ENCODE measurements at regions not wholly inside any gene's neighbourhood (a gene's known extent, or its start where the extent isn't known, plus 50 kb on each side); places are given as distances from the start of the nearest gene placed in this dataset.
"Not testable (repeated sequence)": the region's sequence is repeated elsewhere in the genome, so short reads cannot be mapped to it uniquely, and the experiment has no call there.

- DNase-seq (ENCODE audit: low read depth): no peak
These were observed 95.1 kb upstream of the FIBIN start for GRCh38 chr11:26898799-26899198.

GRCh38 chr11:26901162-26901561 lies 92.8 kb upstream of the FIBIN start:
- peak; percentile 34 for DNase-seq (ENCODE audit: low read depth)

GRCh38 chr11:26904132-26904531 lies 89.8 kb upstream of the FIBIN start:
- no peak for DNase-seq (ENCODE audit: low read depth)

GRCh38 chr11:26904801-26905200 lies 89.1 kb upstream of the FIBIN start:
- no peak for DNase-seq (ENCODE audit: low read depth)

- DNase-seq (ENCODE audit: low read depth): peak; percentile 16
These were observed 88.5 kb upstream of the FIBIN start for GRCh38 chr11:26905368-26905767.

GRCh38 chr11:26909515-26909914 lies 84.4 kb upstream of the FIBIN start:
- DNase-seq (ENCODE audit: low read depth): no peak

GRCh38 chr11:26909991-26910591 lies 83.8 kb upstream of the FIBIN start:
- DNase-seq (ENCODE audit: low read depth): no peak

- no peak for DNase-seq (ENCODE audit: low read depth)
These were observed 78.9 kb upstream of the FIBIN start for GRCh38 chr11:26914968-26915367.

GRCh38 chr11:26916805-26917204 lies 77.1 kb upstream of the FIBIN start:
- no peak for DNase-seq (ENCODE audit: low read depth)

- DNase-seq (ENCODE audit: low read depth): no peak
These were observed 65.3 kb upstream of the FIBIN start for GRCh38 chr11:26928582-26928981.

- DNase-seq (ENCODE audit: low read depth): no peak
These were observed 64.0 kb upstream of the FIBIN start for GRCh38 chr11:26929806-26930517.

GRCh38 chr11:26930518-26931247 lies 63.2 kb upstream of the FIBIN start:
- no peak for DNase-seq (ENCODE audit: low read depth)

GRCh38 chr11:26931248-26931631 lies 62.7 kb upstream of the FIBIN start:
- DNase-seq (ENCODE audit: low read depth): no peak

- no peak for DNase-seq (ENCODE audit: low read depth)
These were observed 62.0 kb upstream of the FIBIN start for GRCh38 chr11:26931881-26932280.

GRCh38 chr11:26936109-26936508 lies 57.8 kb upstream of the FIBIN start:
- DNase-seq (ENCODE audit: low read depth): no peak

GRCh38 chr11:26937386-26937785 lies 56.5 kb upstream of the FIBIN start:
- no peak for DNase-seq (ENCODE audit: low read depth)

- DNase-seq (ENCODE audit: low read depth): not testable (repeated sequence)
These were observed 53.4 kb upstream of the FIBIN start for GRCh38 chr11:26940501-26940900.

GRCh38 chr11:26942356-26942755 lies 51.6 kb upstream of the FIBIN start:
- no peak for DNase-seq (ENCODE audit: low read depth)

GRCh38 chr11:26943636-26944035 lies 50.3 kb upstream of the FIBIN start:
- no peak for DNase-seq (ENCODE audit: low read depth)

Data from stromal cell of bone marrow (primary cell).